ENCODE measurements at regions not wholly inside any gene's neighbourhood (a gene's known extent, or its start where the extent isn't known, plus 50 kb on each side); places are given as distances from the start of the nearest gene placed in this dataset.

- DNase-seq (ENCODE audit: low read depth), result no peak
- H3K4me3 ChIP-seq (ENCODE audit: low read length), result no peak overlapping the region
- TF ChIP-seq CTCF (conservative IDR thresholded peaks at IDR 0.05; ENCODE audit: low read length), result no peak
Observed at GRCh38 chr4:180578175-180578574, 1665.0 kb upstream of the TENM3 start.

- no peak for TF ChIP-seq CTCF (conservative IDR thresholded peaks at IDR 0.05; ENCODE audit: low read length)
- no peak for DNase-seq (ENCODE audit: low read depth)
- no peak overlapping the region for H3K4me3 ChIP-seq (ENCODE audit: low read length)
Observed at GRCh38 chr4:180581061-180581460, 1662.1 kb upstream of the TENM3 start.

GRCh38 chr4:180587379-180587778 lies 1655.8 kb upstream of the TENM3 start:
- H3K4me3 ChIP-seq (ENCODE audit: low read length), result no peak overlapping the region
- no peak for DNase-seq (ENCODE audit: low read depth)
- TF ChIP-seq CTCF (conservative IDR thresholded peaks at IDR 0.05; ENCODE audit: low read length), result no peak

GRCh38 chr4:180589575-180589974 lies 1653.6 kb upstream of the TENM3 start:
- no peak for TF ChIP-seq CTCF (conservative IDR thresholded peaks at IDR 0.05; ENCODE audit: low read length)

GRCh38 chr4:180596888-180597483 lies 1646.2 kb upstream of the TENM3 start:
- TF ChIP-seq CTCF (conservative IDR thresholded peaks at IDR 0.05; ENCODE audit: low read length), result no peak
- H3K4me3 ChIP-seq (ENCODE audit: low read length), result no peak overlapping the region
- DNase-seq (ENCODE audit: low read depth), result no peak

More at GRCh38 chr4:180589575-180589974, 1653.6 kb upstream of the TENM3 start:
- H3K4me3 ChIP-seq (ENCODE audit: low read length), result no peak overlapping the region
- DNase-seq (ENCODE audit: low read depth), result no peak

- no peak overlapping the region for H3K4me3 ChIP-seq (ENCODE audit: low read length)
- no peak for TF ChIP-seq CTCF (conservative IDR thresholded peaks at IDR 0.05; ENCODE audit: low read length)
- DNase-seq (ENCODE audit: low read depth), result no peak
Observed at GRCh38 chr4:180598281-180598680, 1644.9 kb upstream of the TENM3 start.

GRCh38 chr4:180603791-180604190 lies 1639.4 kb upstream of the TENM3 start:
- TF ChIP-seq CTCF (conservative IDR thresholded peaks at IDR 0.05; ENCODE audit: low read length), result no peak
- no peak overlapping the region for H3K4me3 ChIP-seq (ENCODE audit: low read length)
- DNase-seq (ENCODE audit: low read depth), result no peak
